Adrenal gland (tissue), 9 donors: ENCODE measurements at regions not wholly inside any gene's neighbourhood (a gene's known extent, or its start where the extent isn't known, plus 50 kb on each side); places are given as distances from the start of the nearest gene placed in this dataset.

Experiments
- DNase-seq, 7 donors: peaks; one replicate each; pipeline ENCODE4 v3.0.0-alpha.2; 2019 to 2020
- H3K27ac ChIP-seq, 5 donors: fragments of 200-600 bp; sonication (generic) in 4 of 5; 1 replicate in 3 of 5; 2 replicates in 2 of 5; pipeline versions ENCODE4 v1.5.1 to v1.8.0; 2016 to 2020; ENCODE audit warnings: mild to moderate bottlenecking in 1 of 5
- H3K27me3 ChIP-seq: fragments of 200-600 bp; 2 replicates; pipeline ENCODE4 v1.8.0; 2021
- H3K36me3 ChIP-seq, 2 donors: fragments of 200-600 bp; replicated peaks in 1 of 2; 1 replicate in 1 of 2; 2 replicates in 1 of 2; pipeline versions ENCODE4 v1.5.1 to v1.8.0; 2018 to 2022
- H3K4me1 ChIP-seq, 2 donors: fragments of 200-600 bp; replicated peaks in 1 of 2; 1 replicate in 1 of 2; 2 replicates in 1 of 2; pipeline versions ENCODE4 v1.5.1 to v1.8.0; 2018 to 2021
- H3K4me3 ChIP-seq, 4 donors: fragments of 200-600 bp; sonication (generic) in 3 of 4; one replicate each; pipeline ENCODE4 v1.5.1; 2016 to 2018
- H3K9me3 ChIP-seq, 3 donors: fragments of 200-600 bp; sonication (generic) in 1 of 3; replicated peaks in 1 of 3; 1 replicate in 2 of 3; 2 replicates in 1 of 3; pipeline versions ENCODE4 v1.5.1 to v1.8.0; 2016 to 2021
- POLR2A ChIP-seq, 2 donors: fragments of 450-650 bp; IDR thresholded peaks; one replicate each; pipeline ENCODE4 v1.6.1; 2017; ENCODE audit warnings: antibody characterized with exemption in 2 of 2, mild to moderate bottlenecking in 2 of 2, moderate library complexity in 1 of 2
- WGBS, 4 donors: extraction: QIAGEN DNeasy Blood & Tissue Kit in 2 of 4; methylation state at CpG; one replicate each; pipeline versions ENCODE4 v1.1.5 to v1.1.7; 2013 to 2017; 5-methylcytosine and 5-hydroxymethylcytosine counted together
- intact Hi-C, 2 donors: fragments of 100-400 bp; cut with DNase I; formaldehyde crosslinking; loops; one replicate each; pipeline versions ENCODE4 v1.14.1 to v1.15.0; 2022 to 2023
- microRNA-seq, 3 donors: library from miRNA; unstranded; fragments of <30 nt; microRNA quantifications; one replicate each; pipeline ENCODE4, GENCODE V29; 2017 to 2020
- small RNA-seq, 2 donors: library from RNA; depleted of rRNA; stranded (forward); fragments of <200 nt; gene quantifications; one replicate each; pipeline ENCODE3, GENCODE V24; 2016
- TF ChIP-seq, protein P1 (sequence below), 6 experiments: fragments of 450-650 bp in 4 of 6; fragments of 200-600 bp in 2 of 6; sonication (generic) in 1 of 6; IDR thresholded peaks; 1 replicate in 5 of 6; 2 replicates in 1 of 6; pipeline versions ENCODE4 v1.5.1 to v1.8.0; 2016 to 2021; ENCODE audit warnings: antibody characterized with exemption in 6 of 6, mild to moderate bottlenecking in 2 of 6, moderate library complexity in 1 of 6
- donor health status: healthy with polysubstance abuse.
- donor health status: Bipolar disorder and iron deficiency.
- donor health status: DM: yes; HTN: yes; CAD: no.
- donor health status: DM: no; HTN: no; CAD: no.
- donor health status: DM: no; HTN: no; CAD: no.

DNA sequence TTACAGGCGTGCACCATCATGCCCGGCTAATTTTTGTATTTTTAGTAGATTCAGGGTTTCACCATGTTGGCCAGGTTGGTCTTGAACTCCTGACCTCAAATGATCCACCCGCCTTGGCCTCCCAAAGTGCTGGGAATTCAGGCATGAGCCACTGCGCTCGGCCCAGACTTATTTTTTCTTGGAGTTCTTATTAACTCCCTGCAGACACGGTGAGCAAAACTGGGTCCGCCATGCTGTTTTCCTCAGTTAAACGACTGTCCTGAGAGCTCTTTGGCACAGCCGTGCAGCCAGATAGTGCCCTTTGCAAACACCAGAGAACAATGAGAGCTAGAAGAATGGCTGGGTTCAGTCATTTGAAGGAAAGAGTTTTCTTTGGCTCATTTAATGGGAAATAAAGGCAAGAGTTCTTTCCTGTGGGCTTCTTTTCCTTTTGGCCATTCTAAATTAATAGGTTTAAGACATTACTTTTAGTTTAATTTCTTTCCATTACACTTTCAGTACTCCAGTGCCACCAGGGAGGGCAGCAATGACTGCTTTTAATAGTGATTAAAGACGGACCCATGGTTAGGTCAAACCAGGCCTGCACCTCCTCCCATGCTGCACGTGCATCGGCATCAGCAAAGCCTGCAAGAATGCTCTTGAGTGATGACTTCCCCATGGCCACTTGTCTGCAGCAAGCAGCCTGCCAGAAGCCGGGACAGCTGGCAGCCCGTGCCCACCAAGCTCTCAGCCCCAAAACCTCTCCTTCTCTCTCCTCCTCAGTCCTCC is 60.7 kb downstream of the VCPKMT start:
- Histone ChIP-seq H3K4me3 (no peak overlapping the region), H3K27me3 (no peaks in the 10 kb centered on the region), H3K36me3 (no peaks in the 10 kb centered on the region), H3K4me1 (peaks cover under 1 to 11% of the 10 kb centered on the region in 2 donors), H3K27ac (no peak overlapping the region), H3K9me3 (no peaks in the 10 kb centered on the region)
- 62 to 77% (median 74%) methylated on average over 13 to 14 of the region's 14 CpGs for WGBS, 4 donors
- DNase-seq = peak in 5 of 7 donors; percentile 17 to 53 (median 41)
- intact Hi-C loops = loop anchor here in 1 of 2 donors (5.0 kb wide), 1 partner anchor 53 kb away; no protein-coding TSS in a partner anchor
- TF ChIP-seq POLR2A (IDR thresholded peaks at IDR 0.05) = no peak
- TF ChIP-seq, protein P1, sequence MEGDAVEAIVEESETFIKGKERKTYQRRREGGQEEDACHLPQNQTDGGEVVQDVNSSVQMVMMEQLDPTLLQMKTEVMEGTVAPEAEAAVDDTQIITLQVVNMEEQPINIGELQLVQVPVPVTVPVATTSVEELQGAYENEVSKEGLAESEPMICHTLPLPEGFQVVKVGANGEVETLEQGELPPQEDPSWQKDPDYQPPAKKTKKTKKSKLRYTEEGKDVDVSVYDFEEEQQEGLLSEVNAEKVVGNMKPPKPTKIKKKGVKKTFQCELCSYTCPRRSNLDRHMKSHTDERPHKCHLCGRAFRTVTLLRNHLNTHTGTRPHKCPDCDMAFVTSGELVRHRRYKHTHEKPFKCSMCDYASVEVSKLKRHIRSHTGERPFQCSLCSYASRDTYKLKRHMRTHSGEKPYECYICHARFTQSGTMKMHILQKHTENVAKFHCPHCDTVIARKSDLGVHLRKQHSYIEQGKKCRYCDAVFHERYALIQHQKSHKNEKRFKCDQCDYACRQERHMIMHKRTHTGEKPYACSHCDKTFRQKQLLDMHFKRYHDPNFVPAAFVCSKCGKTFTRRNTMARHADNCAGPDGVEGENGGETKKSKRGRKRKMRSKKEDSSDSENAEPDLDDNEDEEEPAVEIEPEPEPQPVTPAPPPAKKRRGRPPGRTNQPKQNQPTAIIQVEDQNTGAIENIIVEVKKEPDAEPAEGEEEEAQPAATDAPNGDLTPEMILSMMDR (IDR thresholded peaks at IDR 0.05) = peak in 5 of 6 experiments; percentile 17 to 32 (median 29)

GRCh38 chr14:50056435-50056834 is 59.9 kb downstream of the VCPKMT start:
- WGBS, 4 donors = 72 to 83% (median 76%) methylated on average over 16 of the region's 16 CpGs
- Histone ChIP-seq H3K36me3 (no peaks in the 10 kb centered on the region), H3K4me1 (peaks cover 9 to 19% of the 10 kb centered on the region in 2 donors), H3K4me3 (no peak overlapping the region), H3K27me3 (no peaks in the 10 kb centered on the region), H3K27ac (no peak overlapping the region), H3K9me3 (no peaks in the 10 kb centered on the region)
- TF ChIP-seq, protein P1 (IDR thresholded peaks at IDR 0.05) = no peak
- TF ChIP-seq POLR2A (IDR thresholded peaks at IDR 0.05) = no peak
- no peak for DNase-seq
- intact Hi-C loops = loop anchor here in 1 of 2 donors (5.0 kb wide), 1 partner anchor 54 kb away; no protein-coding TSS in a partner anchor

DNA sequence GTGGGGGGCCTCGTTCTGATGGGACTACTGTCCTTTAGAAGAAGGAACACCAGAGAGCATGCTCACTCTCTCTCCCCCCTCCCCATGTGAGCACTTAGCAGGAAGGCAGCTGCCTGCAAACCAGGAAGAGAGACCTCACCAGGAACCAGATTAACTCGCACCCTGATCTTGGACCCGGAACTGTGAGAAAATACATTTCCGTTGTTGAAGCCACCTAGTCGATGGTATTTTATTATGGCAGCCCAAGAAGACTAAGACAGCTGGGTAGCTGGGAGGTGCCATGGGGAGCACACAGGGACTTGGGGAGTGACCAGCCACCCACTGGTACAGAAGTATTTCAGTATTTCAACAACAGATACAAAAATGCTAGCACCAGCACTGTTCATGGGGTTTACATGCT is 59.0 kb downstream of the VCPKMT start:
- WGBS, 4 donors = 74 to 89% (median 78%) methylated on average over 5 of the region's 5 CpGs
- Histone ChIP-seq H3K4me3 (no peak overlapping the region), H3K27me3 (no peaks in the 10 kb centered on the region), H3K36me3 (no peaks in the 10 kb centered on the region), H3K9me3 (no peaks in the 10 kb centered on the region), H3K4me1 (peaks cover 18 to 28% of the 10 kb centered on the region in 2 donors), H3K27ac (no peak overlapping the region)
- DNase-seq = no peak
- intact Hi-C loops = loop anchor here in 1 of 2 donors (5.0 kb wide), 1 partner anchor 55 kb away; no protein-coding TSS in a partner anchor
- TF ChIP-seq, protein P1 (IDR thresholded peaks at IDR 0.05) = no peak
- no peak for TF ChIP-seq POLR2A (IDR thresholded peaks at IDR 0.05)

DNA sequence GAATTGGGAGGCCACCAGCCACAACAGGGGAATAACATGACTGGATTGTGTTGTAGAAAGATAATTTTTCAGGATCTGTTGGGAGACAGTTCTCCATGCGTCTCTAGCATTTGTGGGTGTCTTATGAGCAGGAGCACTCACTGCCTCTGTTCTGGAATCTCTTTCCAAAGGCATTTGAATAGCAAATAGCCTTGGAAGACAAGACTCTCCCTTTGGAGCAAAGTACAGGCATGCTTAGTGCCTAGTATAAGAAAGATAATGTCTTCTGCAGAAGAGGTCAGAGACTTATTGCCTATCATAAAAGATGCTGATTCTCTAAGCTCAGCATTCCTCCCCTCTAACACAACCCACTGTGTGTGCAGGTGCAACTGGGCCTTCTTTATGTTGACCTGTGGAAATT is 58.3 kb downstream of the VCPKMT start:
- Histone ChIP-seq H3K4me1 (peaks cover 20 to 35% of the 10 kb centered on the region in 2 donors), H3K4me3 (no peak overlapping the region), H3K36me3 (no peaks in the 10 kb centered on the region), H3K27ac (no peak overlapping the region), H3K27me3 (no peaks in the 10 kb centered on the region), H3K9me3 (no peaks in the 10 kb centered on the region)
- 89 to 100% (median 93%) methylated on average over 1 of the region's 1 CpG for WGBS, 4 donors
- intact Hi-C loops = loop anchor here in 1 of 2 donors (5.0 kb wide), 1 partner anchor 56 kb away; no protein-coding TSS in a partner anchor
- DNase-seq = no peak
- TF ChIP-seq POLR2A (IDR thresholded peaks at IDR 0.05) = no peak
- TF ChIP-seq, protein P1 (IDR thresholded peaks at IDR 0.05) = no peak

Small RNAs in the stretch of these regions (microRNA-seq; reads per million reads assigned to microRNA genes)
- gene MIR6076 = 0 to 0.89 (median 0) reads per million in 3 donors

Small RNAs in the stretch of these regions (small RNA-seq; reads per million reads assigned to genes)
- 0 reads per million in 2 donors for gene MIR6076
